Choroid plexus epithelial cell (primary cell): ENCODE measurements at regions not wholly inside any gene's neighbourhood (a gene's known extent, or its start where the extent isn't known, plus 50 kb on each side); places are given as distances from the start of the nearest gene placed in this dataset.

Experiments
- DNase-seq: peaks from one replicate; pipeline ENCODE4 v3.0.0-alpha.2; 2010; ENCODE audit warnings: low read depth
- H3K4me3 ChIP-seq: 2 replicates; pipeline ENCODE4 v1.5.1; 2011; ENCODE audit warnings: low read depth, mild to moderate bottlenecking, control low read depth, low read length, moderate library complexity
- TF ChIP-seq, protein P1 (sequence below): conservative IDR thresholded peaks from 2 replicates; pipeline ENCODE4 v1.5.1; 2011; ENCODE audit warnings: low read depth, mild to moderate bottlenecking, control low read depth, inconsistent platforms, low read length, moderate library complexity

DNA sequence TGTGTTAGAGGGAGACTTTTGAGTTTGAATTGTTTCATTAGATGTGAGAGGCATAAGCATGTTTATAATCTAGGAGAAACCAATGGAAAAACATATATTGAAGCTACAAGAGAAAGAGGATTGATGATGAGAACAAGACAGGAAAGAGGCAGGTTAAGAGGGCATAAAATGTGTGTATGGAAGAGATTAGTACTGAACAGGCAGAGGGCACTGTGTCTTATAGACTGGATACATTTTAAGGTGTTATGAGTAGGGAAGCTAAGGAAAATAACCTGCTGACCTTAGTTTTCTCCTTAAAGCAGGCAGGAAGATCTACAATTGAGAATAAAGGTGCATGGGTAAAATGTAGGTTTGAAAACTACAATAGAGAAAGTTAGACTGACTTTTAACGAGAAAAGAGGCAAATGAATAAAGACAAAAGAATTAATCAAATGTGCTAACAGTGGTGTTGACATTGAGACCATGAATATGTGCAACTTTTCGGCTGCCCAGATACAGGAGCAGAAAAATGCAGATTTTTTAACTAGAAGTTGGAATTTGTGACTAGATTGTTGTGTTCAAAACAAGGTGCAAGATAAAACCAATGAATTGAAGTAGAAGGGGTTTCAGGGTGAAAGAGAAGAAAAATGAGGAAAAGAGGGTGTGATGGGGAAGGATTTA, 846.3 kb downstream of the HACE1 start:
- H3K4me3 ChIP-seq, result no peak overlapping the region
- TF ChIP-seq, protein P1, sequence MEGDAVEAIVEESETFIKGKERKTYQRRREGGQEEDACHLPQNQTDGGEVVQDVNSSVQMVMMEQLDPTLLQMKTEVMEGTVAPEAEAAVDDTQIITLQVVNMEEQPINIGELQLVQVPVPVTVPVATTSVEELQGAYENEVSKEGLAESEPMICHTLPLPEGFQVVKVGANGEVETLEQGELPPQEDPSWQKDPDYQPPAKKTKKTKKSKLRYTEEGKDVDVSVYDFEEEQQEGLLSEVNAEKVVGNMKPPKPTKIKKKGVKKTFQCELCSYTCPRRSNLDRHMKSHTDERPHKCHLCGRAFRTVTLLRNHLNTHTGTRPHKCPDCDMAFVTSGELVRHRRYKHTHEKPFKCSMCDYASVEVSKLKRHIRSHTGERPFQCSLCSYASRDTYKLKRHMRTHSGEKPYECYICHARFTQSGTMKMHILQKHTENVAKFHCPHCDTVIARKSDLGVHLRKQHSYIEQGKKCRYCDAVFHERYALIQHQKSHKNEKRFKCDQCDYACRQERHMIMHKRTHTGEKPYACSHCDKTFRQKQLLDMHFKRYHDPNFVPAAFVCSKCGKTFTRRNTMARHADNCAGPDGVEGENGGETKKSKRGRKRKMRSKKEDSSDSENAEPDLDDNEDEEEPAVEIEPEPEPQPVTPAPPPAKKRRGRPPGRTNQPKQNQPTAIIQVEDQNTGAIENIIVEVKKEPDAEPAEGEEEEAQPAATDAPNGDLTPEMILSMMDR, result no peak
- no peak for DNase-seq

DNA sequence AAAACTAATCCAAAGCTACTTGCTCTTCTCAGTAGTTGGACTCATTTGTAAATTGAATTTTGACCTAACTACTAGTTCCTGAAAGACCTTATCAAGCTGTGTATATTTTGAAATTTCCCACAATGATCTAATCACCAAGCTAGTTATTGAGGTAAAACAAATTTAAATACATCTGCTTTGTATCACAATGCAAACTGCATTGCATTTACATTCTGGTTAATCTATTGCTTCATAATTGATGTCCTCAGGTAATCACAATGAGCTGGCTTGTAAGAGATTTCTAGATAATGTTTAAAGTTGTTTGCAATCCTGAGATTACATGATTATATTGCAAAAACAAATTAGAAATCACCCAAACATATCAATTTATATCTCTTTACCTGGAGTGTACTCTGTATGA, 848.8 kb downstream of the HACE1 start:
- DNase-seq, result no peak
- no peak overlapping the region for H3K4me3 ChIP-seq
- TF ChIP-seq, protein P1, result no peak

GRCh38 chr6:104003803-104004516, 855.8 kb downstream of the HACE1 start:
- TF ChIP-seq, protein P1, result peak; percentile 15
- H3K4me3 ChIP-seq, result no peak overlapping the region
- DNase-seq, result no peak

- TF ChIP-seq, protein P1, result no peak
- no peak overlapping the region for H3K4me3 ChIP-seq
- no peak for DNase-seq
These were observed 864.1 kb downstream of the HACE1 start for GRCh38 chr6:103995571-103995970.

DNA sequence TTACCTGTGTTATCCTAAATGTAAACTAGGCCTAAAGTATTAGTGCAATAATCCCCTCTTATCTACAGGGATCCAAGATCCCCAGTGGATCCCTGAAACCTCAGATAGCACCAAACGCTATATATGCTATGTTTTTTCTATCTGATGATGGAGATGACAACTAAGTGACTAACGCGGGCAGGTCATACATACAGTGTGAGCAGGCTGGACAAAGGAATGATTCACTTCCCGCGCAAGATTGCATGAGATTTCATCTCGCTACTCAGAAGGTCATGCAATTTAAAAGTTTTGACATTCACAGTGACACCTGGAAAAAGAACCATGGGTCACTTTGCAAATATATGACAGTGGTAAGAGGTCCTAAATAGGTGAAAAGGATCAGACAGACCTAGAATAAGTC, 875.9 kb downstream of the HACE1 start:
- DNase-seq, result no peak
- no peak overlapping the region for H3K4me3 ChIP-seq
- TF ChIP-seq, protein P1, result no peak

DNA sequence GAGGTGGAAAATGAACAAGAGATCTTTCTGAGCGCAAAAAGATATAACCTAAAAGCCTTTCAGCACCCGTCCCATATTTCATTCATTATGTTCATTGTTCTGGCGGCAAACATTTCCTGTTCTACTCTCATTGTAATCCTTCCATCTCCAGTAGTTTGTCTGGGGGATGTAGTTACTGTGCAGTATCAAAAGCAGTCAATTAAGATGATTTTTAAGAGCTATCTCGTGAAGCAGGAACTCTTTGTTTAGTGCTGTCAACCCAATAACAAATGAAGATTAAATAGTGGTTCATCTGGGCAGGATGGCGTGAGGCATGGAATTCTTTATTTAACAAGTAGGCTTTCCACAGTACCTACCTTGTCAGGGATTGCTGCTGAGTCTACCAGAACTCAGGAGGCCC, 876.7 kb downstream of the HACE1 start:
- TF ChIP-seq, protein P1, result no peak
- no peak overlapping the region for H3K4me3 ChIP-seq
- DNase-seq, result no peak

GRCh38 chr6:103982574-103982973, 877.1 kb downstream of the HACE1 start:
- H3K4me3 ChIP-seq, result no peak overlapping the region
- TF ChIP-seq, protein P1, result no peak
- DNase-seq, result no peak
